B cell (primary cell): ENCODE measurements at regions not wholly inside any gene's neighbourhood (a gene's known extent, or its start where the extent isn't known, plus 50 kb on each side); places are given as distances from the start of the nearest gene placed in this dataset.

Experiments used
- ATAC-seq: fragments of 200-7000 bp; cut with Tn5 transposase; one replicate; pipeline ENCODE4 v1.10.0; 2021; ENCODE audit warnings: low read depth, mild to moderate bottlenecking, moderate number of reproducible peaks, moderate library complexity
- CTCF ChIA-PET: fragments of 350-600 bp; sonication (Branson Sonifier 250); formaldehyde crosslinking; loops from one replicate; lab custom pipeline; 2021; ENCODE audit warnings: antibody characterized with exemption, inconsistent platforms; lab: Charles Lee
- POLR2A ChIA-PET: fragments of 350-600 bp; sonication (Branson Sonifier 250); formaldehyde crosslinking; loops from one replicate; lab custom pipeline; 2021; ENCODE audit warnings: antibody characterized with exemption; lab: Charles Lee
- DNase-seq: peaks from one replicate; pipeline ENCODE4 v3.0.0; 2013
- H2AFZ ChIP-seq: 2 replicates; pipeline ENCODE4 v1.6.1; 2012; ENCODE audit warnings: mild to moderate bottlenecking, low read depth, low read length; ENCODE audit not compliant: insufficient read depth, poor library complexity, severe bottlenecking
- H3K27ac ChIP-seq, 2 donors: 1 replicate in 1 of 2; 2 replicates in 1 of 2; pipeline ENCODE4 v1.5.1; 2012 to 2013; ENCODE audit warnings: low read length in 2 of 2, mild to moderate bottlenecking in 2 of 2, moderate library complexity in 1 of 2
- H3K27me3 ChIP-seq, 4 experiments: fragments of 200-600 bp in 1 of 4; sonication (generic) in 1 of 4; replicated peaks in 1 of 4; 1 replicate in 2 of 4; 2 replicates in 2 of 4; pipeline versions ENCODE4 v1.6.1 to v1.7.0; 2013 to 2016; ENCODE audit warnings: low read length in 3 of 4, mild to moderate bottlenecking in 2 of 4, mixed read lengths in 1 of 4, moderate library complexity in 1 of 4; ENCODE audit not compliant: insufficient read depth in 4 of 4, control insufficient read depth in 3 of 4; ENCODE audit errors: control extremely low read depth in 1 of 4
- H3K36me3 ChIP-seq, 2 experiments: replicated peaks in 1 of 2; 1 replicate in 1 of 2; 2 replicates in 1 of 2; pipeline versions ENCODE4 v1.6.1 to v1.7.1; 2013; ENCODE audit warnings: low read length in 1 of 2; ENCODE audit not compliant: insufficient read depth in 2 of 2, control insufficient read depth in 1 of 2; ENCODE audit errors: control extremely low read depth in 1 of 2, extremely low read depth in 1 of 2
- H3K4me1 ChIP-seq, 2 donors: fragments of 200-600 bp in 1 of 2; sonication (generic) in 1 of 2; 1 replicate in 1 of 2; 2 replicates in 1 of 2; pipeline versions ENCODE4 v1.5.1 to v1.6.1; 2013 to 2017; ENCODE audit warnings: low read length in 2 of 2; ENCODE audit not compliant: control insufficient read depth in 2 of 2, insufficient read depth in 2 of 2
- H3K4me2 ChIP-seq: replicated peaks from 2 replicates; pipeline ENCODE3; 2012; ENCODE audit warnings: mild to moderate bottlenecking, low read depth, low read length; ENCODE audit not compliant: poor library complexity, severe bottlenecking
- H3K4me3 ChIP-seq, 5 experiments: fragments of 200-600 bp in 1 of 5; sonication (generic) in 1 of 5; 1 replicate in 3 of 5; 2 replicates in 2 of 5; pipeline versions ENCODE4 v1.5.1 to v1.7.0; 2011 to 2016; ENCODE audit warnings: low read length in 4 of 5, mild to moderate bottlenecking in 4 of 5, low read depth in 2 of 5, control low read depth in 1 of 5, moderate library complexity in 1 of 5; ENCODE audit not compliant: insufficient read depth in 1 of 5; ENCODE audit errors: control extremely low read depth in 1 of 5, extremely low read depth in 1 of 5
- H3K79me2 ChIP-seq: fragments of 200-600 bp; sonication (generic); one replicate; pipeline ENCODE4 v1.6.0; 2016; ENCODE audit warnings: low read length; ENCODE audit not compliant: control insufficient read depth, insufficient read depth
- H3K9ac ChIP-seq: fragments of 200-600 bp; sonication (generic); 2 replicates; pipeline ENCODE4 v1.6.1; 2017; ENCODE audit warnings: mild to moderate bottlenecking, low read length, moderate library complexity
- H3K9me3 ChIP-seq, 3 donors: one replicate each; pipeline versions ENCODE4 v1.6.1 to v1.7.1; 2013; ENCODE audit warnings: low read length in 2 of 3; ENCODE audit not compliant: control insufficient read depth in 2 of 3, insufficient read depth in 1 of 3; ENCODE audit errors: control extremely low read depth in 1 of 3
- H4K20me1 ChIP-seq: 2 replicates; pipeline ENCODE4 v1.6.0; 2012; ENCODE audit warnings: mild to moderate bottlenecking, low read length; ENCODE audit not compliant: insufficient read depth, control insufficient read depth, poor library complexity, severe bottlenecking
- H3K27ac Mint-ChIP-seq: one replicate; pipeline ENCODE4 v1.8.0; 2021; ENCODE audit warnings: mixed read lengths
- H3K27me3 Mint-ChIP-seq: one replicate; pipeline ENCODE4 v1.8.0; 2021; ENCODE audit warnings: mixed read lengths
- H3K4me1 Mint-ChIP-seq: one replicate; pipeline ENCODE4 v1.8.0; 2021; ENCODE audit warnings: mixed read lengths
- H3K4me3 Mint-ChIP-seq: one replicate; pipeline ENCODE4 v1.8.0; 2021; ENCODE audit warnings: mixed read lengths
- H3K9me3 Mint-ChIP-seq: one replicate; pipeline ENCODE4 v1.8.0; 2022; ENCODE audit warnings: mixed read lengths; ENCODE audit not compliant: insufficient read depth
- CTCF ChIP-seq: fragments of 200-600 bp; IDR thresholded peaks from one replicate; pipeline ENCODE4 v1.8.0; 2022; ENCODE audit warnings: antibody characterized with exemption, mild to moderate bottlenecking
- EZH2 ChIP-seq: IDR thresholded peaks from 2 replicates; pipeline ENCODE4 v1.6.1; 2012; ENCODE audit warnings: borderline replicate concordance, low read depth, mild to moderate bottlenecking, moderate library complexity, low read length; ENCODE audit not compliant: insufficient read depth, poor library complexity, severe bottlenecking
- WGBS: methylation state at CpG from one replicate; pipeline ENCODE4 v1.1.5; 2013; ENCODE audit warnings: missing lambda C conversion rate; ENCODE audit not compliant: insufficient coverage; 5-methylcytosine and 5-hydroxymethylcytosine counted together
- intact Hi-C: fragments of 100-400 bp; cut with micrococcal nuclease; formaldehyde crosslinking; loops from one replicate; pipeline ENCODE4 v1.10.0; 2022

GRCh38 chr3:55409806-55410205, 77.3 kb downstream of the WNT5A start:
- Histone ChIP-seq H3K4me1 (no peaks in the 10 kb centered on the region), H3K9ac (no peak overlapping the region), H2AFZ (no peak overlapping the region), H3K9me3 (peaks cover 0 to 9% (median 0%) of the 10 kb centered on the region in 3 donors), H3K79me2 (no peaks in the 10 kb centered on the region), H3K36me3 (no peaks in the 10 kb centered on the region), H3K27me3 (no peaks in the 10 kb centered on the region), H3K27ac (no peak overlapping the region), H3K4me3 (no peak overlapping the region), H3K4me2 (no peak overlapping the region), H4K20me1 (no peaks in the 10 kb centered on the region)
- ChIA-PET CTCF (no interaction called here), POLR2A (no interaction called here)
- no peak overlapping the region for H3K27ac Mint-ChIP-seq
- no peaks in the 10 kb centered on the region for H3K4me1 Mint-ChIP-seq
- no peaks in the 10 kb centered on the region for H3K27me3 Mint-ChIP-seq
- no peak for DNase-seq
- no peak for TF ChIP-seq EZH2
- no peak for TF ChIP-seq CTCF
- ATAC-seq = no peak
- WGBS = 100% methylated on average over 1 of the region's 2 CpGs
- intact Hi-C loops = no loop called here
- no peak overlapping the region for H3K4me3 Mint-ChIP-seq
- peaks cover 3% of the 10 kb centered on the region for H3K9me3 Mint-ChIP-seq

- Histone ChIP-seq H4K20me1 (no peaks in the 10 kb centered on the region), H2AFZ (no peak overlapping the region), H3K9me3 (peaks cover 0 to 12% (median 2%) of the 10 kb centered on the region in 3 donors), H3K4me3 (no peak overlapping the region), H3K27me3 (no peaks in the 10 kb centered on the region), H3K4me2 (no peak overlapping the region), H3K79me2 (no peaks in the 10 kb centered on the region), H3K4me1 (no peaks in the 10 kb centered on the region), H3K9ac (no peak overlapping the region), H3K27ac (no peak overlapping the region), H3K36me3 (no peaks in the 10 kb centered on the region)
- peaks cover 3% of the 10 kb centered on the region for H3K9me3 Mint-ChIP-seq
- POLR2A ChIA-PET = no interaction called here
- TF ChIP-seq EZH2 (no peak), CTCF (no peak)
- no CpG with 5 or more reads among the region's 3 CpGs for WGBS
- CTCF ChIA-PET = no interaction called here
- H3K27ac Mint-ChIP-seq = no peak overlapping the region
- no peak for ATAC-seq
- H3K27me3 Mint-ChIP-seq = no peaks in the 10 kb centered on the region
- H3K4me3 Mint-ChIP-seq = no peak overlapping the region
- DNase-seq = no peak
- intact Hi-C loops = no loop called here
- no peaks in the 10 kb centered on the region for H3K4me1 Mint-ChIP-seq
These were observed 78.8 kb downstream of the WNT5A start for GRCh38 chr3:55408193-55408826.
